ENCODE measurements at regions not wholly inside any gene's neighbourhood (a gene's known extent, or its start where the extent isn't known, plus 50 kb on each side); places are given as distances from the start of the nearest gene placed in this dataset.

DNA sequence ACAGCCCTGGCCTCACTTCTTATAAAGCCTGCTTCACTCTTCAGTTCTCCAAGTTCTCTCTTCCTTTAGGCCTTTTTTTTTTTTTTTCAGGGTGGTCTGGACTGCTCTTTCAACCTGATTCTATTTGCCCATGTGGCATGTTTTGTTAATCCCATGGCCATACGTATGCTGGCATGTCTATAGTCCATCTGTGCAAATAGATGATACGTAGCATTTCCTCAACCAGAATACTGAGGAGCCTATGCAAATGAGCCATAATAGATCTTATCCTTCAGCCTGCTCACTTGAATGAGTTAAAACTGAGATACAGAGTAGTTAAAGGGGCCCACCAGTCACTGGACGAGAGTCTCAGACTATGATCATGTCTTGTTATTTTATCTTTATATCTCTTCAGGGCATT, 265.2 kb upstream of the CXCR4 start:
- Histone ChIP-seq H3K79me2 (ENCODE audit: insufficient read depth, low read length) (no peaks in the 10 kb centered on the region), H4K20me1 (ENCODE audit: control insufficient read depth, insufficient read depth, insufficient read length) (no peaks in the 10 kb centered on the region), H3K4me1 (ENCODE audit: insufficient read depth, low read length) (no peaks in the 10 kb centered on the region), H3K9ac (ENCODE audit: extremely low read depth, insufficient read length, low read length) (no peak overlapping the region), H2AFZ (ENCODE audit: low read length) (no peak overlapping the region), H3K9me3 (ENCODE audit: control insufficient read depth, low read depth, low read length) (no peaks in the 10 kb centered on the region), H4K8ac (replicated peaks; ENCODE audit: insufficient read length, low read depth, low read length) (no peak overlapping the region), H2BK20ac (ENCODE audit: low read depth, low read length, poor library complexity, severe bottlenecking) (no peak overlapping the region), H3K27me3 (ENCODE audit: insufficient read depth, low read length) (no peaks in the 10 kb centered on the region), H3K23ac (ENCODE audit: insufficient read length, low read depth, low read length) (no peak overlapping the region), H2BK5ac (ENCODE audit: insufficient read length, low read length) (no peak overlapping the region), H3K56ac (ENCODE audit: insufficient read length, low read depth, low read length) (no peak overlapping the region), H3K79me1 (ENCODE audit: insufficient read depth, low read depth, low read length, poor library complexity, severe bottlenecking) (no peaks in the 10 kb centered on the region), H3K4me2 (ENCODE audit: insufficient read depth, insufficient read length, low read length) (no peak overlapping the region), H3K27ac (ENCODE audit: insufficient read length, low read depth, low read length) (no peak overlapping the region), H3K23me2 (ENCODE audit: insufficient read length, low read depth, low read length, poor library complexity, severe bottlenecking) (no peaks in the 10 kb centered on the region), H3K14ac (ENCODE audit: insufficient read depth, low read length) (no peak overlapping the region), H2BK120ac (ENCODE audit: low read depth, low read length, poor library complexity, severe bottlenecking) (no peak overlapping the region), H4K5ac (ENCODE audit: insufficient read length, low read depth, low read length) (no peak overlapping the region), H3K4ac (ENCODE audit: low read depth, low read length) (no peak overlapping the region), H2BK15ac (ENCODE audit: low read depth, low read length) (no peak overlapping the region), H2BK12ac (ENCODE audit: insufficient read length, low read depth, low read length) (no peak overlapping the region), H3K18ac (ENCODE audit: insufficient read length, low read depth, low read length) (no peak overlapping the region), H4K91ac (ENCODE audit: insufficient read length, low read depth, low read length) (no peak overlapping the region), H2AK5ac (ENCODE audit: insufficient read length, low read length) (no peak overlapping the region), H3T11ph (ENCODE audit: low read length) (no peak overlapping the region)
- H3K36me3 Mint-ChIP-seq (ENCODE audit: insufficient read depth in 1 of 3, low read depth in 3 of 3), result no peaks in the 10 kb centered on the region
- H3K27ac Mint-ChIP-seq, result no peak overlapping the region
- peaks cover 0 to 3% of the 10 kb centered on the region in 2 experiments; a peak in 1 of 4 replicates for H3K4me1 Mint-ChIP-seq
- no peak for DNase-seq
- no peaks in the 10 kb centered on the region; a peak in 1 of 5 replicates for H3K9me3 Mint-ChIP-seq
- no peak overlapping the region for H3K4me3 Mint-ChIP-seq
- TF ChIP-seq, protein P1, sequence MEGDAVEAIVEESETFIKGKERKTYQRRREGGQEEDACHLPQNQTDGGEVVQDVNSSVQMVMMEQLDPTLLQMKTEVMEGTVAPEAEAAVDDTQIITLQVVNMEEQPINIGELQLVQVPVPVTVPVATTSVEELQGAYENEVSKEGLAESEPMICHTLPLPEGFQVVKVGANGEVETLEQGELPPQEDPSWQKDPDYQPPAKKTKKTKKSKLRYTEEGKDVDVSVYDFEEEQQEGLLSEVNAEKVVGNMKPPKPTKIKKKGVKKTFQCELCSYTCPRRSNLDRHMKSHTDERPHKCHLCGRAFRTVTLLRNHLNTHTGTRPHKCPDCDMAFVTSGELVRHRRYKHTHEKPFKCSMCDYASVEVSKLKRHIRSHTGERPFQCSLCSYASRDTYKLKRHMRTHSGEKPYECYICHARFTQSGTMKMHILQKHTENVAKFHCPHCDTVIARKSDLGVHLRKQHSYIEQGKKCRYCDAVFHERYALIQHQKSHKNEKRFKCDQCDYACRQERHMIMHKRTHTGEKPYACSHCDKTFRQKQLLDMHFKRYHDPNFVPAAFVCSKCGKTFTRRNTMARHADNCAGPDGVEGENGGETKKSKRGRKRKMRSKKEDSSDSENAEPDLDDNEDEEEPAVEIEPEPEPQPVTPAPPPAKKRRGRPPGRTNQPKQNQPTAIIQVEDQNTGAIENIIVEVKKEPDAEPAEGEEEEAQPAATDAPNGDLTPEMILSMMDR (conservative IDR thresholded peaks at IDR 0.05), result no peak
- WGBS (ENCODE audit: extremely low coverage, insufficient read length, low lambda C conversion rate), result no CpG with 5 or more reads among the region's 3 CpGs
- peaks cover 3% of the 10 kb centered on the region for H3K27me3 Mint-ChIP-seq (ENCODE audit: low read depth)
